Right lobe of liver (tissue), 6 donors: ENCODE measurements at regions not wholly inside any gene's neighbourhood (a gene's known extent, or its start where the extent isn't known, plus 50 kb on each side); places are given as distances from the start of the nearest gene placed in this dataset.

ENCODE experiments used
- ATAC-seq, 4 donors: fragments of 200-7000 bp; cut with Tn5 transposase; one replicate each; pipeline ENCODE4 v1.9.1; 2020; ENCODE audit warnings: mild to moderate bottlenecking in 4 of 4, moderate library complexity in 4 of 4
- DNase-seq, 3 donors: peaks; one replicate each; pipeline ENCODE4 v3.0.0-alpha.2; 2020
- H3K27ac ChIP-seq, 3 donors: fragments of 200-600 bp; one replicate each; pipeline ENCODE4 v1.8.0; 2022
- H3K27me3 ChIP-seq, 2 donors: fragments of 200-600 bp; one replicate each; pipeline ENCODE4 v1.8.0; 2022
- H3K36me3 ChIP-seq, 4 donors: fragments of 200-600 bp; sonication (generic) in 1 of 4; one replicate each; pipeline versions ENCODE4 v1.5.1 to v1.8.0; 2017 to 2022; ENCODE audit warnings: control low read depth in 1 of 4
- H3K4me1 ChIP-seq, 4 donors: fragments of 200-600 bp; sonication (generic) in 1 of 4; one replicate each; pipeline versions ENCODE4 v1.5.1 to v1.8.0; 2017 to 2022; ENCODE audit warnings: control low read depth in 1 of 4
- H3K4me3 ChIP-seq, 3 donors: fragments of 200-600 bp; one replicate each; pipeline ENCODE4 v1.8.0; 2022
- H3K9me3 ChIP-seq, 4 donors: fragments of 200-600 bp; sonication (generic) in 1 of 4; one replicate each; pipeline versions ENCODE4 v1.5.1 to v1.8.0; 2017 to 2022; ENCODE audit warnings: control low read depth in 1 of 4
- CTCF ChIP-seq, 4 donors: fragments of 200-600 bp in 3 of 4; fragments of 450-650 bp in 1 of 4; IDR thresholded peaks; one replicate each; pipeline versions ENCODE4 v1.5.1 to v1.8.0; 2016 to 2022; ENCODE audit warnings: antibody characterized with exemption in 4 of 4, mild to moderate bottlenecking in 2 of 4
- POLR2A ChIP-seq: fragments of 450-650 bp; IDR thresholded peaks from one replicate; pipeline ENCODE4 v1.6.1; 2017; ENCODE audit warnings: antibody characterized with exemption, mild to moderate bottlenecking
- WGBS: methylation state at CpG from one replicate; pipeline ENCODE4 v1.1.6; 2018; ENCODE audit warnings: low coverage, low lambda C conversion rate; ENCODE audit not compliant: insufficient coverage; ENCODE audit errors: missing lambda C conversion rate; 5-methylcytosine and 5-hydroxymethylcytosine counted together
- intact Hi-C, 2 donors: fragments of 100-400 bp; cut with DNase I; formaldehyde crosslinking; loops; one replicate each; pipeline versions ENCODE4 v1.11.2 to v1.14.1; 2022
- donor health status: DM: no; HTN: yes; CAD: no.
- donor health status: DM: no; HTN: no; CAD: no.
- donor health status: DM: no; HTN: no; CAD: no.
- donor health status: DM: no; HTN: yes; CAD: no.
- donor health status: DM: no; HTN: yes; CAD: no.

DNA sequence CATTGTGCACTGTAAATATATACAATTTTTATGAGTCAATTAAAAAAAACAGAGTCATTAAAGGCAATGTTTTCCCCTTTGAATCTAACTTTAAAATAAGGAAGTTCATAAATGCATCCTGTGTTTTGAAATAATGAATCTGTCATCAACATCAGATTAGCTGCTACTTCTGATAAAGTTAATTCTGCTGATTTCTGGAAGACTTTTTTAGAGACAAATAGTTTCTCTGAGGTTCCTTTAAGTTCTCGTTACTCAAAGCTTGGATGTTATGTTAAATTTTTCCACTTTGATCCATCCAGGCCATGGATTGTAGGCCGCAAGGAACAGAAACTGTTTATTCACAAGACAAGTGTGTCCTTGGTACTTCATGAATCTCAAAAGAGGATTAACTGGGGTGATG lies 115.5 kb downstream of the CARTPT start:
- no peak for ATAC-seq
- no peak for TF ChIP-seq CTCF (IDR thresholded peaks at IDR 0.05)
- TF ChIP-seq POLR2A: no peak
- WGBS: 54% methylated on average over 2 of the region's 2 CpGs
- no peak overlapping the region for H3K27ac ChIP-seq
- H3K4me3 ChIP-seq: no peak overlapping the region
- intact Hi-C loops: no loop called here
- H3K4me1 ChIP-seq: no peaks in the 10 kb centered on the region
- H3K27me3 ChIP-seq: no peaks in the 10 kb centered on the region
- DNase-seq: no peak
- H3K36me3 ChIP-seq: no peaks in the 10 kb centered on the region
- no peaks in the 10 kb centered on the region for H3K9me3 ChIP-seq

- H3K9me3 ChIP-seq: no peaks in the 10 kb centered on the region
- no peak overlapping the region for H3K27ac ChIP-seq
- intact Hi-C loops: no loop called here
Observed at GRCh38 chr5:71836084-71836483, 117.0 kb downstream of the CARTPT start.

DNA sequence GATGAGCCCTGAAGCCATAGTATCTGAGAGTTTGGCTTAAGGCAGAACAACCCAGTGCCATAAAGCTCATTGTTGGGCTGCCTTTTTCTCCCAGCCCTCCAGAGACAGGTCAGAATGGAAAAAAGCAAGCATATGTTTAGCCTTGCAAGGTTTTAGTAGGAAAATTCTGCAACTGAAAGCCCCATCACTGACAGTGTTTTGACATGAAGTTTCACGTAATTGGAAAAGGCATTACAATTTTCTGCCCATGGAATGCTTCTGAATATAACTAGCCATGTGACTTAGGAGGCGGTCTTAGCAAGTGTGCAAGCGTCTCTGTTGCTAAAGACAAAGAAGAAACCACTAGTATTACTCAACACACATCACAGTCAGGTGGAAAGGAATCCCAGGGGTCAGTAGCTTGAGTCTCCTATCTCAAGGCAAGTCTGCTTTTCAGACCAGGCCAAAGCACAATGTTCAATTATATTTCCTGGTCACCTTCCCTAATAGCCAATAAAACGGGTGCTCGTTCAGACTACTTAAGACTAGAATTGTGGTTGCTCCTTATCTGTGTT lies 117.6 kb downstream of the CARTPT start:
- Histone ChIP-seq H3K27ac (no peak overlapping the region), H3K36me3 (no peaks in the 10 kb centered on the region), H3K9me3 (no peaks in the 10 kb centered on the region), H3K27me3 (no peaks in the 10 kb centered on the region), H3K4me3 (no peak overlapping the region), H3K4me1 (no peaks in the 10 kb centered on the region)
- ATAC-seq (no peak), DNase-seq (no peak)
- intact Hi-C loops: no loop called here
- TF ChIP-seq POLR2A (no peak), CTCF (IDR thresholded peaks at IDR 0.05) (no peak)
- WGBS: 72% methylated on average over 3 of the region's 5 CpGs

More at GRCh38 chr5:71836084-71836483, 117.0 kb downstream of the CARTPT start:
- Histone ChIP-seq H3K4me1 (no peaks in the 10 kb centered on the region), H3K36me3 (no peaks in the 10 kb centered on the region), H3K4me3 (no peak overlapping the region), H3K27me3 (no peaks in the 10 kb centered on the region)
- ATAC-seq: no peak
- TF ChIP-seq POLR2A (no peak), CTCF (IDR thresholded peaks at IDR 0.05) (peak in 1 of 4 donors; percentile 11)
- no peak for DNase-seq

- intact Hi-C loops: no loop called here
- 67% methylated on average over 1 of the region's 4 CpGs for WGBS
- Histone ChIP-seq H3K4me3 (no peak overlapping the region), H3K27ac (no peak overlapping the region), H3K36me3 (no peaks in the 10 kb centered on the region), H3K9me3 (no peaks in the 10 kb centered on the region), H3K4me1 (no peaks in the 10 kb centered on the region), H3K27me3 (no peaks in the 10 kb centered on the region)
- TF ChIP-seq CTCF (IDR thresholded peaks at IDR 0.05): no peak
- TF ChIP-seq POLR2A: no peak
- no peak for ATAC-seq
- DNase-seq: no peak
Observed at GRCh38 chr5:71838286-71838685, 119.2 kb downstream of the CARTPT start.
